ENCODE measurements at regions not wholly inside any gene's neighbourhood (a gene's known extent, or its start where the extent isn't known, plus 50 kb on each side); places are given as distances from the start of the nearest gene placed in this dataset.

GRCh38 chr13:106986033-106986484, 418.1 kb upstream of the ARGLU1 start:
- no peak for DNase-seq (ENCODE audit: low read depth, low spot score)

- no peak for DNase-seq (ENCODE audit: low read depth, low spot score)
Observed at GRCh38 chr13:106985481-106985880, 417.5 kb upstream of the ARGLU1 start.

GRCh38 chr13:106981051-106981450, 413.1 kb upstream of the ARGLU1 start:
- DNase-seq (ENCODE audit: low read depth, low spot score), result no peak

GRCh38 chr13:106967391-106967790, 399.5 kb upstream of the ARGLU1 start:
- no peak for DNase-seq (ENCODE audit: low read depth, low spot score)

- no peak for DNase-seq (ENCODE audit: low read depth, low spot score)
Observed at GRCh38 chr13:106963151-106963550, 395.2 kb upstream of the ARGLU1 start.

- DNase-seq (ENCODE audit: low read depth, low spot score), result no peak
Observed at GRCh38 chr13:106961651-106962050, 393.7 kb upstream of the ARGLU1 start.

GRCh38 chr13:106961216-106961615, 393.3 kb upstream of the ARGLU1 start:
- DNase-seq (ENCODE audit: low read depth, low spot score), result no peak

GRCh38 chr13:106958621-106959048, 390.7 kb upstream of the ARGLU1 start:
- no peak for DNase-seq (ENCODE audit: low read depth, low spot score)

- DNase-seq (ENCODE audit: low read depth, low spot score), result no peak
Observed at GRCh38 chr13:106942563-106942962, 374.6 kb upstream of the ARGLU1 start.

GRCh38 chr13:106941779-106942178, 373.8 kb upstream of the ARGLU1 start:
- DNase-seq (ENCODE audit: low read depth, low spot score), result no peak

- DNase-seq (ENCODE audit: low read depth, low spot score), result no peak
Observed at GRCh38 chr13:106927421-106927820, 359.5 kb upstream of the ARGLU1 start.

GRCh38 chr13:106922384-106922783, 354.4 kb upstream of the ARGLU1 start:
- no peak for DNase-seq (ENCODE audit: low read depth, low spot score)

- no peak for DNase-seq (ENCODE audit: low read depth, low spot score)
Observed at GRCh38 chr13:106919638-106920037, 351.7 kb upstream of the ARGLU1 start.

- DNase-seq (ENCODE audit: low read depth, low spot score), result no peak
Observed at GRCh38 chr13:106919133-106919532, 351.2 kb upstream of the ARGLU1 start.

- no peak for DNase-seq (ENCODE audit: low read depth, low spot score)
Observed at GRCh38 chr13:106918557-106918860, 350.6 kb upstream of the ARGLU1 start.

- DNase-seq (ENCODE audit: low read depth, low spot score), result no peak
Observed at GRCh38 chr13:106917673-106918556, 350.0 kb upstream of the ARGLU1 start.

GRCh38 chr13:106917024-106917571, 349.2 kb upstream of the ARGLU1 start:
- no peak for DNase-seq (ENCODE audit: low read depth, low spot score)

GRCh38 chr13:106916329-106916976, 348.5 kb upstream of the ARGLU1 start:
- DNase-seq (ENCODE audit: low read depth, low spot score), result no peak

- DNase-seq (ENCODE audit: low read depth, low spot score), result no peak
Observed at GRCh38 chr13:106915146-106915545, 347.2 kb upstream of the ARGLU1 start.

- DNase-seq (ENCODE audit: low read depth, low spot score), result no peak
Observed at GRCh38 chr13:106911627-106912026, 343.7 kb upstream of the ARGLU1 start.

GRCh38 chr13:106911020-106911419, 343.1 kb upstream of the ARGLU1 start:
- no peak for DNase-seq (ENCODE audit: low read depth, low spot score)

- no peak for DNase-seq (ENCODE audit: low read depth, low spot score)
Observed at GRCh38 chr13:106906426-106906996, 338.6 kb upstream of the ARGLU1 start.

Measured in activated CD4-positive, CD25-positive, alpha-beta regulatory T cell treated with anti-CD3 and anti-CD28 coated beads, Interleukin-2, amount 50 U/mL, for 16 hours (primary cell).